OCI-LY7 (cell line): ENCODE measurements at regions not wholly inside any gene's neighbourhood (a gene's known extent, or its start where the extent isn't known, plus 50 kb on each side); places are given as distances from the start of the nearest gene placed in this dataset.

Experiments
- CTCF ChIP-seq: fragments of 200-600 bp; sonication (generic); conservative IDR thresholded peaks from 2 replicates; pipeline ENCODE4 v1.5.1; 2014; ENCODE audit warnings: mild to moderate bottlenecking, antibody characterized with exemption, low read length, moderate library complexity, mixed read lengths
- EZH2phosphoT487 ChIP-seq: fragments of 200-600 bp; sonication (generic); IDR thresholded peaks from 2 replicates; pipeline ENCODE4 v1.6.1; 2018; ENCODE audit warnings: low read depth, borderline replicate concordance, mild to moderate bottlenecking, mixed run types, antibody characterized with exemption, low read length, moderate library complexity, mixed read lengths

DNA sequence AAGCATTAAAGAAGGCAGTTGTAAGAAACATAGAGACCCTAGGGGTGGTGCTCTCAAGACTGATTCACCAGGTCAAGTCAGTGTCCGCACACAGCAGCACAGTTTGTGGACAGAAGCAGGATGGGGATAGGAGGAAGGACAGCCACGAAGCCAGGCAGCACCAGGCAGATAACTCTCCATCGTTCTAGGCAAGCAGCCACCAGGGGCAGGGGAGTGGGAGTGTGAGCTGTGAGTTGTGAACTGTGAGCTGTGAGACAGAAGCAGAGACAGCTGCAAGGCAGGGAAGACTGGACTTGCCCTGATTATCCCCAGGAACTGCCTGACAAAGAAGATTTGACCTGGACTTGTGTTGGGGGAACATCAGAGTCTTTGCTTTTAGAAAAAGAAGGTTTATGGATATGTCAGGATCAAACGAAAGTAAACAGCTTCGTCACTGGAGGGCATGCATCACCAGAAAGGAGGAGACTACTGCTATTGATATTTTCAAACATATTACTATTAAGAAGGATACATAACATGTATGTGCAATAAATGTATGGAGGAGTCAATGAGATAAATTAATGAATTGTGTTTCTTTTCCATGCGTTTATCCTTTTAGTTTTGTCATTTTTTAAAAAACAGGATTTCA, 286.1 kb downstream of the IRS2 start:
- no peak for TF ChIP-seq CTCF
- TF ChIP-seq EZH2phosphoT487, result no peak
